ENCODE measurements at regions not wholly inside any gene's neighbourhood (a gene's known extent, or its start where the extent isn't known, plus 50 kb on each side); places are given as distances from the start of the nearest gene placed in this dataset.

DNA sequence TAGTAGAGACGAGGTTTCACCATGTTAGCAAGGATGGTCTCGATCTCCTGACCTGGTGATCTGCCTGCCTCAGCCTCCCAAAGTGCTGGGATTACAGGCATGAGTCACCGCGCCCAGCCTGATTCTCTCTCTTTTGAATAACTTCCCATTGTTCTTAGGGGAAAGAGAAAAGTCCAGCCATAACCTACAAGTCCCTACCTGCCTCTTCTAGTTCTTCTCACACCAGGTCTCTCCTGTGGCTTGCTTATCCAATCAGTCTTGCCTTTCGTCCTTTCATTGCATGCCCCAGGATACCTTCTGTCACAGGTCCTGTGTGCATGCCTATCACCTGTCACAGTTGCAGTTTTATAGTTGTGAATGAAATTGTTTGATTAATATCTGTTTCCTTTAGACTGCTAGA, 148.1 kb downstream of the SLC4A3 start:
- 90% methylated on average over 5 of the region's 5 CpGs for WGBS (ENCODE audit: low lambda C conversion rate, missing lambda C conversion rate)
- H3K9me2 ChIP-seq (replicated peaks; ENCODE audit: insufficient read depth): no peaks in the 10 kb centered on the region
- H3K9me3 ChIP-seq (ENCODE audit: low read depth): no peaks in the 10 kb centered on the region
- H3K27ac ChIP-seq: no peak overlapping the region
- H2AFZ ChIP-seq: no peak overlapping the region
- H3K79me2 ChIP-seq: no peaks in the 10 kb centered on the region
- no peak overlapping the region for H3K4me3 ChIP-seq
- no peaks in the 10 kb centered on the region for H3K36me3 ChIP-seq (replicated peaks; ENCODE audit: insufficient read depth, low read depth)
- no peaks in the 10 kb centered on the region for H4K20me1 ChIP-seq (ENCODE audit: insufficient read depth, poor library complexity, severe bottlenecking)
- peaks cover 6% of the 10 kb centered on the region for H3K4me1 ChIP-seq (ENCODE audit: insufficient read depth)
- no peak overlapping the region for H3K4me2 ChIP-seq
- H3K27me3 ChIP-seq: peaks cover 14% of the 10 kb centered on the region
- TF ChIP-seq, protein P1, sequence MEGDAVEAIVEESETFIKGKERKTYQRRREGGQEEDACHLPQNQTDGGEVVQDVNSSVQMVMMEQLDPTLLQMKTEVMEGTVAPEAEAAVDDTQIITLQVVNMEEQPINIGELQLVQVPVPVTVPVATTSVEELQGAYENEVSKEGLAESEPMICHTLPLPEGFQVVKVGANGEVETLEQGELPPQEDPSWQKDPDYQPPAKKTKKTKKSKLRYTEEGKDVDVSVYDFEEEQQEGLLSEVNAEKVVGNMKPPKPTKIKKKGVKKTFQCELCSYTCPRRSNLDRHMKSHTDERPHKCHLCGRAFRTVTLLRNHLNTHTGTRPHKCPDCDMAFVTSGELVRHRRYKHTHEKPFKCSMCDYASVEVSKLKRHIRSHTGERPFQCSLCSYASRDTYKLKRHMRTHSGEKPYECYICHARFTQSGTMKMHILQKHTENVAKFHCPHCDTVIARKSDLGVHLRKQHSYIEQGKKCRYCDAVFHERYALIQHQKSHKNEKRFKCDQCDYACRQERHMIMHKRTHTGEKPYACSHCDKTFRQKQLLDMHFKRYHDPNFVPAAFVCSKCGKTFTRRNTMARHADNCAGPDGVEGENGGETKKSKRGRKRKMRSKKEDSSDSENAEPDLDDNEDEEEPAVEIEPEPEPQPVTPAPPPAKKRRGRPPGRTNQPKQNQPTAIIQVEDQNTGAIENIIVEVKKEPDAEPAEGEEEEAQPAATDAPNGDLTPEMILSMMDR (IDR thresholded peaks at IDR 0.05; ENCODE audit: poor library complexity): no peak
- TF ChIP-seq EZH2phosphoT487 (IDR thresholded peaks at IDR 0.05; ENCODE audit: low read depth, severe bottlenecking, unreplicated experiment): no peak
- TF ChIP-seq EZH2 (IDR thresholded peaks at IDR 0.05; ENCODE audit: borderline replicate concordance): no peak
- no peak for DNase-seq (ENCODE audit: low spot score)

DNA sequence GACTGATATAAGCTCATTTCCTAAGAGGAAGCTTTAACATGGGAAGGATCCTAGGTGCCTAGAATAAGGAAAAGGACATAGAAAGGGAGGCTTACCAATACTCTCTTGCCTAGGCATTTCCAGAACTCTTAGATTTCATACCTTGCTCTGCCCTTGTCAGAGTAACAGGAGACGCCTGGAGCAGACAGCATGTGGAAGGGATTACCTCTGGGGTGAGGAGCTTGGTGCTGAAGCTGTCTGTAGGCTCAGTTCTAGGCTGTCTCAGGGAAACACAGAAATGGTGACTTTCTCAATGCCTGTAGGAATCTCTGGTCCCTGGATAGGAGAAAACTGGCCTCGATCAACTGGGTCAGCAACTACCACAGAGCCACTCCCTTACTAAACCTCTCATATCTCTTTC, 150.0 kb downstream of the SLC4A3 start:
- Histone ChIP-seq H3K4me2 (no peak overlapping the region), H3K4me3 (no peak overlapping the region), H4K20me1 (ENCODE audit: insufficient read depth, poor library complexity, severe bottlenecking) (no peaks in the 10 kb centered on the region), H3K79me2 (no peaks in the 10 kb centered on the region), H3K9me2 (replicated peaks; ENCODE audit: insufficient read depth) (no peaks in the 10 kb centered on the region), H3K9me3 (ENCODE audit: low read depth) (no peaks in the 10 kb centered on the region), H2AFZ (no peak overlapping the region), H3K4me1 (ENCODE audit: insufficient read depth) (peaks cover 4% of the 10 kb centered on the region), H3K27me3 (peaks cover 20% of the 10 kb centered on the region), H3K27ac (no peak overlapping the region), H3K36me3 (replicated peaks; ENCODE audit: insufficient read depth, low read depth) (no peaks in the 10 kb centered on the region)
- 70% methylated on average over 2 of the region's 2 CpGs for WGBS (ENCODE audit: low lambda C conversion rate, missing lambda C conversion rate)
- TF ChIP-seq, protein P1 (IDR thresholded peaks at IDR 0.05; ENCODE audit: poor library complexity): no peak
- no peak for TF ChIP-seq EZH2phosphoT487 (IDR thresholded peaks at IDR 0.05; ENCODE audit: low read depth, severe bottlenecking, unreplicated experiment)
- no peak for TF ChIP-seq EZH2 (IDR thresholded peaks at IDR 0.05; ENCODE audit: borderline replicate concordance)
- no peak for DNase-seq (ENCODE audit: low spot score)

DNA sequence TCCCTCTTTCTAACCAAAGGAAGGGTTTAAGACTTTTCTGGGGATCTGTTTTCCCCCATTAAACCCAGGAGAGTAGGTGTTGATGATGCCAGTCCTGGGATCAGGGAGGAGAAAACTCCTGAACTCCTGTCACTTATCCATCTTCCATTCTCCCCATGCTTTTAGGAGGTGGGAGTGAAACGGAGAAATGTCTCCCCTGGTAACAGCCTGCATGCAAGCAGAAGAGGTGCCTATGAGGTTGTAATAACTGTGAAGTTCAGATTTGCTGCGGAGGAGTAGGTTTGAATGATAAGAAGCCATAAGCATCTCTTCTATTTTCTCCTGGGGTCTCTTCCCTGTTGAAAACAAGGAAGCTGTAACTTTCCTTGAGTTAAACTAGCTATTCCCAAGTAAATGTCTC, 150.8 kb downstream of the SLC4A3 start:
- WGBS (ENCODE audit: low lambda C conversion rate, missing lambda C conversion rate): 76% methylated on average over 2 of the region's 2 CpGs
- Histone ChIP-seq H3K36me3 (replicated peaks; ENCODE audit: insufficient read depth, low read depth) (no peaks in the 10 kb centered on the region), H3K4me1 (ENCODE audit: insufficient read depth) (no peaks in the 10 kb centered on the region), H3K9me3 (ENCODE audit: low read depth) (no peaks in the 10 kb centered on the region), H3K9me2 (replicated peaks; ENCODE audit: insufficient read depth) (no peaks in the 10 kb centered on the region), H3K79me2 (no peaks in the 10 kb centered on the region), H4K20me1 (ENCODE audit: insufficient read depth, poor library complexity, severe bottlenecking) (no peaks in the 10 kb centered on the region), H3K27me3 (peaks cover 20% of the 10 kb centered on the region), H2AFZ (no peak overlapping the region), H3K4me3 (no peak overlapping the region), H3K27ac (no peak overlapping the region), H3K4me2 (no peak overlapping the region)
- DNase-seq (ENCODE audit: low spot score): no peak
- TF ChIP-seq EZH2phosphoT487 (IDR thresholded peaks at IDR 0.05; ENCODE audit: low read depth, severe bottlenecking, unreplicated experiment) (no peak), EZH2 (IDR thresholded peaks at IDR 0.05; ENCODE audit: borderline replicate concordance) (no peak)
- TF ChIP-seq, protein P1 (IDR thresholded peaks at IDR 0.05; ENCODE audit: poor library complexity): no peak

All from hepatocyte (in vitro differentiated cells).